Trophoblast cell (in vitro differentiated cells and primary cell): ENCODE measurements at regions not wholly inside any gene's neighbourhood (a gene's known extent, or its start where the extent isn't known, plus 50 kb on each side); places are given as distances from the start of the nearest gene placed in this dataset.

Experiments
- DNase-seq, 2 donors: peaks; one replicate each; pipeline ENCODE4 v3.0.0-alpha.2; 2016
- H2AFZ ChIP-seq: 2 replicates; pipeline ENCODE4 v1.6.1; 2013; ENCODE audit warnings: low read length, moderate library complexity, mild to moderate bottlenecking; ENCODE audit not compliant: insufficient read depth, poor library complexity
- H2AK5ac ChIP-seq: 2 replicates; pipeline ENCODE4 v1.6.1; 2013; ENCODE audit warnings: mild to moderate bottlenecking, low read length
- H2BK120ac ChIP-seq: 2 replicates; pipeline ENCODE4 v1.6.1; 2013; ENCODE audit warnings: low read length, mild to moderate bottlenecking, moderate library complexity; ENCODE audit not compliant: insufficient read depth, poor library complexity
- H2BK12ac ChIP-seq: 2 replicates; pipeline ENCODE4 v1.6.1; 2013; ENCODE audit warnings: mild to moderate bottlenecking, low read length, moderate library complexity
- H2BK5ac ChIP-seq: 2 replicates; pipeline ENCODE4 v1.6.1; 2013; ENCODE audit warnings: low read length, low read depth, moderate library complexity, mild to moderate bottlenecking; ENCODE audit not compliant: poor library complexity
- H3K14ac ChIP-seq: 2 replicates; pipeline ENCODE4 v1.6.1; 2013; ENCODE audit warnings: mild to moderate bottlenecking, low read length
- H3K18ac ChIP-seq: 2 replicates; pipeline ENCODE4 v1.6.1; 2013; ENCODE audit warnings: mild to moderate bottlenecking, low read length
- H3K23ac ChIP-seq: 2 replicates; pipeline ENCODE4 v1.6.1; 2013; ENCODE audit warnings: low read length
- H3K27ac ChIP-seq: 2 replicates; pipeline ENCODE4 v1.5.1; 2013; ENCODE audit warnings: low read depth, mild to moderate bottlenecking, inconsistent platforms, low read length, moderate library complexity
- H3K27me3 ChIP-seq: 2 replicates; pipeline ENCODE4 v1.6.1; 2013; ENCODE audit warnings: inconsistent platforms, mild to moderate bottlenecking, low read length, moderate library complexity; ENCODE audit not compliant: insufficient read depth
- H3K36me3 ChIP-seq, 2 experiments: 1 replicate in 1 of 2; 2 replicates in 1 of 2; pipeline ENCODE4 v1.6.1; 2013; ENCODE audit warnings: low read length in 2 of 2, mild to moderate bottlenecking in 2 of 2, moderate library complexity in 1 of 2; ENCODE audit not compliant: insufficient read depth in 2 of 2, control insufficient read depth in 1 of 2
- H3K4ac ChIP-seq: 2 replicates; pipeline ENCODE4 v1.6.1; 2013; ENCODE audit warnings: low read depth, mild to moderate bottlenecking, low read length, moderate library complexity
- H3K4me1 ChIP-seq, 2 experiments: 1 replicate in 1 of 2; 2 replicates in 1 of 2; pipeline ENCODE4 v1.6.1; 2013; ENCODE audit warnings: low read length in 2 of 2, mild to moderate bottlenecking in 2 of 2, moderate library complexity in 1 of 2; ENCODE audit not compliant: insufficient read depth in 2 of 2, control insufficient read depth in 1 of 2
- H3K4me2 ChIP-seq: 2 replicates; pipeline ENCODE4 v1.6.1; 2013; ENCODE audit warnings: inconsistent platforms, mild to moderate bottlenecking, low read length, moderate library complexity
- H3K4me3 ChIP-seq: 2 replicates; pipeline ENCODE4 v1.5.1; 2013; ENCODE audit warnings: mild to moderate bottlenecking, low read depth, low read length, inconsistent platforms
- H3K79me1 ChIP-seq: one replicate; pipeline ENCODE4 v1.6.1; 2013; ENCODE audit warnings: low read length
- H3K79me2 ChIP-seq: 2 replicates; pipeline ENCODE4 v1.6.1; 2013; ENCODE audit warnings: low read length, mild to moderate bottlenecking; ENCODE audit not compliant: control insufficient read depth, insufficient read depth, poor library complexity
- H3K9ac ChIP-seq: 2 replicates; pipeline ENCODE4 v1.6.1; 2013; ENCODE audit warnings: mild to moderate bottlenecking, low read length
- H3K9me3 ChIP-seq: 2 replicates; pipeline ENCODE4 v1.6.1; 2013; ENCODE audit warnings: low read depth, mild to moderate bottlenecking, control low read depth, inconsistent platforms, low read length; ENCODE audit not compliant: insufficient read depth
- H4K12ac ChIP-seq: 2 replicates; pipeline ENCODE4 v1.6.1; 2013; ENCODE audit warnings: low read depth, mild to moderate bottlenecking, low read length, moderate library complexity
- H4K8ac ChIP-seq: 2 replicates; pipeline ENCODE4 v1.6.1; 2013; ENCODE audit warnings: low read depth, mild to moderate bottlenecking, low read length, moderate library complexity
- H4K91ac ChIP-seq: one replicate; pipeline ENCODE4 v1.6.1; 2013; ENCODE audit warnings: low read depth, mild to moderate bottlenecking, low read length, moderate library complexity
- WGBS: extraction: QIAGEN DNeasy Blood & Tissue Kit; methylation state at CpG from one replicate; pipeline ENCODE4 v1.1.7; 2013; ENCODE audit warnings: missing lambda C conversion rate; ENCODE audit not compliant: insufficient read length, insufficient coverage; ENCODE audit errors: extremely low coverage; 5-methylcytosine and 5-hydroxymethylcytosine counted together

GRCh38 chr1:60863131-60863530 is 219.2 kb upstream of the NFIA start:
- Histone ChIP-seq H3K79me1 (no peaks in the 10 kb centered on the region), H3K79me2 (no peaks in the 10 kb centered on the region), H2AK5ac (no peak overlapping the region), H3K4me2 (no peak overlapping the region), H2BK12ac (no peak overlapping the region), H3K4ac (no peak overlapping the region), H4K8ac (no peak overlapping the region), H3K27ac (no peak overlapping the region), H3K36me3 (no peaks in the 10 kb centered on the region), H3K4me1 (peaks cover 0 to 2% of the 10 kb centered on the region in 2 experiments), H3K9me3 (no peaks in the 10 kb centered on the region), H4K91ac (no peak overlapping the region), H4K12ac (no peak overlapping the region), H2AFZ (no peak overlapping the region), H3K14ac (no peak overlapping the region), H3K18ac (no peak overlapping the region), H3K4me3 (no peak overlapping the region), H3K27me3 (no peaks in the 10 kb centered on the region), H3K9ac (no peak overlapping the region), H2BK120ac (no peak overlapping the region), H2BK5ac (no peak overlapping the region), H3K23ac (no peak overlapping the region)
- no peak for DNase-seq
- WGBS, result no CpG with 5 or more reads among the region's 1 CpG

GRCh38 chr1:60861961-60862567 is 220.3 kb upstream of the NFIA start:
- Histone ChIP-seq H3K14ac (no peak overlapping the region), H3K79me2 (no peaks in the 10 kb centered on the region), H2BK12ac (no peak overlapping the region), H3K4ac (no peak overlapping the region), H3K4me3 (no peak overlapping the region), H3K18ac (no peak overlapping the region), H4K8ac (no peak overlapping the region), H2BK5ac (no peak overlapping the region), H3K23ac (no peak overlapping the region), H2BK120ac (no peak overlapping the region), H2AK5ac (no peak overlapping the region), H3K36me3 (no peaks in the 10 kb centered on the region), H3K27ac (no peak overlapping the region), H4K91ac (no peak overlapping the region), H3K9me3 (no peaks in the 10 kb centered on the region), H2AFZ (no peak overlapping the region), H3K4me2 (no peak overlapping the region), H3K9ac (peak overlapping the region; percentile 24), H3K79me1 (no peaks in the 10 kb centered on the region), H4K12ac (no peak overlapping the region), H3K4me1 (no peaks in the 10 kb centered on the region), H3K27me3 (no peaks in the 10 kb centered on the region)
- DNase-seq, result no peak
- no CpG with 5 or more reads among the region's 5 CpGs for WGBS

- Histone ChIP-seq H3K9me3 (no peaks in the 10 kb centered on the region), H3K4ac (no peak overlapping the region), H3K27me3 (no peaks in the 10 kb centered on the region), H4K8ac (no peak overlapping the region), H3K27ac (no peak overlapping the region), H4K12ac (no peak overlapping the region), H2AK5ac (no peak overlapping the region), H3K14ac (no peak overlapping the region), H3K79me2 (no peaks in the 10 kb centered on the region), H3K79me1 (no peaks in the 10 kb centered on the region), H3K23ac (no peak overlapping the region), H2BK5ac (no peak overlapping the region), H3K36me3 (no peaks in the 10 kb centered on the region), H3K9ac (no peak overlapping the region), H2BK120ac (no peak overlapping the region), H3K18ac (no peak overlapping the region), H2AFZ (no peak overlapping the region), H3K4me2 (no peak overlapping the region), H2BK12ac (no peak overlapping the region), H4K91ac (no peak overlapping the region), H3K4me1 (no peaks in the 10 kb centered on the region), H3K4me3 (no peak overlapping the region)
- no peak for DNase-seq
- no CpG with 5 or more reads among the region's 2 CpGs for WGBS
Observed at GRCh38 chr1:60859111-60859510, 223.2 kb upstream of the NFIA start.

GRCh38 chr1:60857851-60858250 is 224.5 kb upstream of the NFIA start:
- no peaks in the 10 kb centered on the region for H3K79me1 ChIP-seq
- no peak overlapping the region for H2AFZ ChIP-seq
- no peak overlapping the region for H3K4ac ChIP-seq
- no peak overlapping the region for H3K23ac ChIP-seq
- WGBS, result no CpG with 5 or more reads among the region's 2 CpGs
- no peak overlapping the region for H2BK5ac ChIP-seq
- no peak overlapping the region for H3K27ac ChIP-seq
- H3K27me3 ChIP-seq, result no peaks in the 10 kb centered on the region
- H3K9ac ChIP-seq, result no peak overlapping the region
- H3K4me3 ChIP-seq, result no peak overlapping the region
- H2AK5ac ChIP-seq, result no peak overlapping the region
- no peak overlapping the region for H3K18ac ChIP-seq
- H3K36me3 ChIP-seq, result no peaks in the 10 kb centered on the region
- H4K12ac ChIP-seq, result no peak overlapping the region
- no peaks in the 10 kb centered on the region for H3K79me2 ChIP-seq
- H3K4me2 ChIP-seq, result no peak overlapping the region
- H3K14ac ChIP-seq, result no peak overlapping the region
- H3K9me3 ChIP-seq, result no peaks in the 10 kb centered on the region
- no peak overlapping the region for H2BK12ac ChIP-seq
- no peaks in the 10 kb centered on the region for H3K4me1 ChIP-seq
- no peak overlapping the region for H2BK120ac ChIP-seq
- no peak overlapping the region for H4K91ac ChIP-seq
- DNase-seq, result no peak
- H4K8ac ChIP-seq, result no peak overlapping the region
